Ishikawa (cell line): ENCODE measurements at regions not wholly inside any gene's neighbourhood (a gene's known extent, or its start where the extent isn't known, plus 50 kb on each side); places are given as distances from the start of the nearest gene placed in this dataset.

ENCODE experiments used
- CEBPB ChIP-seq: IDR thresholded peaks from 2 replicates; pipeline ENCODE4 v1.6.1; 2012
- CREB1 ChIP-seq: IDR thresholded peaks from 2 replicates; pipeline ENCODE4 v1.6.1; 2012; ENCODE audit warnings: low read depth
- EGR1 ChIP-seq: IDR thresholded peaks from 2 replicates; pipeline ENCODE4 v1.6.1; 2012
- EP300 ChIP-seq: IDR thresholded peaks from 2 replicates; pipeline ENCODE4 v1.6.1; 2012; ENCODE audit warnings: borderline replicate concordance
- FOXM1 ChIP-seq: IDR thresholded peaks from 2 replicates; pipeline ENCODE4 v1.6.1; 2012; ENCODE audit warnings: low read depth, borderline replicate concordance
- MAX ChIP-seq: IDR thresholded peaks from 2 replicates; pipeline ENCODE4 v1.6.1; 2012
- NFIC ChIP-seq: IDR thresholded peaks from 2 replicates; pipeline ENCODE4 v1.6.1; 2012
- RAD21 ChIP-seq: IDR thresholded peaks from 2 replicates; pipeline ENCODE4 v1.6.1; 2012; ENCODE audit warnings: low read depth
- TAF1 ChIP-seq: IDR thresholded peaks from 2 replicates; pipeline ENCODE4 v1.6.1; 2012; ENCODE audit warnings: low read depth, mild to moderate bottlenecking
- TCF12 ChIP-seq: IDR thresholded peaks from 2 replicates; pipeline ENCODE4 v1.6.1; 2012; ENCODE audit warnings: low read depth
- TEAD4 ChIP-seq: IDR thresholded peaks from 2 replicates; pipeline ENCODE4 v1.6.1; 2012
- YY1 ChIP-seq: IDR thresholded peaks from 2 replicates; pipeline ENCODE4 v1.6.1; 2012; ENCODE audit warnings: low read depth
- ZBTB7A ChIP-seq: IDR thresholded peaks from 2 replicates; pipeline ENCODE4 v1.6.1; 2012; ENCODE audit warnings: low read depth
- TF ChIP-seq, protein P1 (sequence below): IDR thresholded peaks from 2 replicates; pipeline ENCODE4 v1.6.1; 2012
- TF ChIP-seq, protein P2 (sequence below): IDR thresholded peaks from 2 replicates; pipeline ENCODE4 v1.6.1; 2012; ENCODE audit warnings: low read depth, mild to moderate bottlenecking

DNA sequence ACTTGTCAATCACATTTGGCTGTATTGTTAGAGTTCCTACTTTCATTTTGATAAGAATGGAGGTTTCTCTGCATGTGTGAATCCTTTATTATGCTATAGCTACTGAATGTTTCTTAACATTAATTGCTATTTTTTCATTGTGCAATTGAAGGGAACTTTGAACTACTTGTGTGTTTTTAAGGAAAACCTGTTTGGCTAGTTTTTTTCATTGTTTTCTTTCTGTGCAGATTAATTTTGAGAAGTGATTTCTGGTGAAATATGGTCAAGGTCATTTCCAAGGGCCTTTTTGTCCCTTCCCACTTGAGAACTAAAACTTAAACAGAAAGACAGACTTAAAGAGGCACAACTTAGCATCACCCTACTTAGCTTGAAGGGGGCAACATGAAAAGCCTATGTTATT is 1309.2 kb upstream of the WWC1 start:
- TF ChIP-seq RAD21 (no peak), FOXM1 (no peak), TCF12 (no peak), TAF1 (no peak), ZBTB7A (no peak), YY1 (no peak), MAX (no peak), NFIC (no peak), EGR1 (no peak), CREB1 (no peak), CEBPB (no peak), EP300 (no peak)
- TF ChIP-seq, protein P1, sequence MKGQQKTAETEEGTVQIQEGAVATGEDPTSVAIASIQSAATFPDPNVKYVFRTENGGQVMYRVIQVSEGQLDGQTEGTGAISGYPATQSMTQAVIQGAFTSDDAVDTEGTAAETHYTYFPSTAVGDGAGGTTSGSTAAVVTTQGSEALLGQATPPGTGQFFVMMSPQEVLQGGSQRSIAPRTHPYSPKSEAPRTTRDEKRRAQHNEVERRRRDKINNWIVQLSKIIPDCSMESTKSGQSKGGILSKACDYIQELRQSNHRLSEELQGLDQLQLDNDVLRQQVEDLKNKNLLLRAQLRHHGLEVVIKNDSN = no peak
- TF ChIP-seq, protein P2, sequence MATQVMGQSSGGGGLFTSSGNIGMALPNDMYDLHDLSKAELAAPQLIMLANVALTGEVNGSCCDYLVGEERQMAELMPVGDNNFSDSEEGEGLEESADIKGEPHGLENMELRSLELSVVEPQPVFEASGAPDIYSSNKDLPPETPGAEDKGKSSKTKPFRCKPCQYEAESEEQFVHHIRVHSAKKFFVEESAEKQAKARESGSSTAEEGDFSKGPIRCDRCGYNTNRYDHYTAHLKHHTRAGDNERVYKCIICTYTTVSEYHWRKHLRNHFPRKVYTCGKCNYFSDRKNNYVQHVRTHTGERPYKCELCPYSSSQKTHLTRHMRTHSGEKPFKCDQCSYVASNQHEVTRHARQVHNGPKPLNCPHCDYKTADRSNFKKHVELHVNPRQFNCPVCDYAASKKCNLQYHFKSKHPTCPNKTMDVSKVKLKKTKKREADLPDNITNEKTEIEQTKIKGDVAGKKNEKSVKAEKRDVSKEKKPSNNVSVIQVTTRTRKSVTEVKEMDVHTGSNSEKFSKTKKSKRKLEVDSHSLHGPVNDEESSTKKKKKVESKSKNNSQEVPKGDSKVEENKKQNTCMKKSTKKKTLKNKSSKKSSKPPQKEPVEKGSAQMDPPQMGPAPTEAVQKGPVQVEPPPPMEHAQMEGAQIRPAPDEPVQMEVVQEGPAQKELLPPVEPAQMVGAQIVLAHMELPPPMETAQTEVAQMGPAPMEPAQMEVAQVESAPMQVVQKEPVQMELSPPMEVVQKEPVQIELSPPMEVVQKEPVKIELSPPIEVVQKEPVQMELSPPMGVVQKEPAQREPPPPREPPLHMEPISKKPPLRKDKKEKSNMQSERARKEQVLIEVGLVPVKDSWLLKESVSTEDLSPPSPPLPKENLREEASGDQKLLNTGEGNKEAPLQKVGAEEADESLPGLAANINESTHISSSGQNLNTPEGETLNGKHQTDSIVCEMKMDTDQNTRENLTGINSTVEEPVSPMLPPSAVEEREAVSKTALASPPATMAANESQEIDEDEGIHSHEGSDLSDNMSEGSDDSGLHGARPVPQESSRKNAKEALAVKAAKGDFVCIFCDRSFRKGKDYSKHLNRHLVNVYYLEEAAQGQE = no peak

DNA sequence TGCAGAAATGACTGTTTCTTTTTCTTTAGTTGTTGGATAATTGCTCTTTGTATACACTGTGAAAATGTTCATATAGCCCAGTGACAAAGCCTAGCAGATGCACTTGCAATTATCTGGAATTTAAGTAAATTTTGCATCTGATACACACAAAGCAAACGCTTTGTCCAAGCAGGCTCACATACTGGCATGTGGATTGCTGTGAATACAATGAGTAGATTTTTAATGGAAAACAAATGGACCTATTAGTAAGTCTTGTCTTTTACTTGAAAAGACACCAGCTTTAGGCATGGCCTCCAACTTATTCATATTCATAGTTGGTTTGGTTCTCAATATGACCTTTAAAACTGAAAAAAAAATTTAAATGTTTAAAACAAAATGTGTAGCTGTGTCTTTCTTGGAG is 1299.8 kb upstream of the WWC1 start:
- TF ChIP-seq CEBPB (no peak), TCF12 (no peak), FOXM1 (no peak)

GRCh38 chr5:166992108-166992507 is 1299.3 kb upstream of the WWC1 start:
- TF ChIP-seq, protein P2 = no peak
- no peak for TF ChIP-seq CEBPB

DNA sequence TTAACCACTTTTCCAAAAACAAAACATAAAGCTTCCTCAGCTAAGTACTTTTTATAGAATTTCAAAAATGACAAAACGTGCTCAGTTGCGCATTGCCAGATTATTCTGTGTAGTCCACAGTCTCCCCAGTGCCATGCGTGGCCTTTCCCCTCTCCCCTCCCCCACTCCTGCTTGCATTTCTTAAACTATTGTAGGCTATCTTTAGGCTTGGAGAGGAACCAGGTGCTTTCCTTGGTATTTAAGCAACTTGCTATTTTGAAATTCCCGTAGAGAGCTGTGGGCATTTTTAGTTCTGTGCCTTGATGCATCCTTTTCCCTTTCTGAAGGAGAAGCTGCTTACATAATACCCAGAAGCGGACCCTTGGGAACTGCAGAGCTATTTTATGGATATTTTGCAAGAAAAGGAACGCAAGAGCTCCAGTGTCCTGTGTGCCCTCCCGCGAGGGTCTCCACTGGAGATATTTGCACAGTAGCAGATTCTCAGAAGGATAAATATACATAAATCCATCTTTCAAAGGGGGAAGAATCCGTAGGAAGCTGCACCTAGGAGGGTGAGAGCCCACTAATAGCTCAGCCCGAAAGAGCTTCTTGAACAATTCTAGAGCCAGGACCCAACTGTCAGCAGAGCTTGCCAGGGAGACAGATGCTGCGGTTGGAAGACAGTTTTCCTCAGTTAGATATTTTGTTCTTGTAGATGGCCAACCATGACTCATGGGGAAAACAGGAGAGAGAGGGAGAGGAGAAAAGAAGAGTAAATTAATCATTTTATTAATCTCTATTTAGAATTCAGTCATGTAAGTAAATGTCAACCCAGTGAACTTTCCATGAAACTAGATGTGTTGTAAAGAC is 1298.3 kb upstream of the WWC1 start:
- TF ChIP-seq ZBTB7A (no peak), TAF1 (no peak), EP300 (no peak), YY1 (no peak), MAX (no peak), FOXM1 (no peak), NFIC (no peak), CEBPB (no peak), RAD21 (no peak), TEAD4 (no peak), EGR1 (no peak), CREB1 (no peak)
- TF ChIP-seq, protein P1 = no peak
- TF ChIP-seq, protein P2 = no peak

GRCh38 chr5:166994226-166994625 is 1297.2 kb upstream of the WWC1 start:
- TF ChIP-seq FOXM1 (no peak), EGR1 (no peak), CEBPB (no peak), CREB1 (no peak), TCF12 (no peak)
